Large intestine (tissue), 3 donors: ENCODE measurements at regions not wholly inside any gene's neighbourhood (a gene's known extent, or its start where the extent isn't known, plus 50 kb on each side); places are given as distances from the start of the nearest gene placed in this dataset.
"Not testable (repeated sequence)": the region's sequence is repeated elsewhere in the genome, so short reads cannot be mapped to it uniquely, and the experiment has no call there.

Source experiments
- DNase-seq, 2 donors: peaks; one replicate each; pipeline versions ENCODE4 v3.0.0 to v3.0.0-alpha.2; 2013
- H3K27ac ChIP-seq: one replicate; pipeline ENCODE4 v1.5.1; 2013; ENCODE audit warnings: low read length
- H3K27me3 ChIP-seq: 2 replicates; pipeline ENCODE4 v1.6.1; 2013; ENCODE audit warnings: low read length; ENCODE audit not compliant: control insufficient read depth, insufficient read depth
- H3K36me3 ChIP-seq: 2 replicates; pipeline ENCODE4 v1.6.1; 2013; ENCODE audit warnings: low read length; ENCODE audit not compliant: control insufficient read depth, insufficient read depth
- H3K4me1 ChIP-seq: one replicate; pipeline ENCODE4 v1.6.1; 2013; ENCODE audit warnings: low read length; ENCODE audit not compliant: control insufficient read depth, insufficient read depth
- H3K4me3 ChIP-seq: one replicate; pipeline ENCODE4 v1.5.1; 2013; ENCODE audit warnings: low read length
- H3K9me3 ChIP-seq: one replicate; pipeline ENCODE4 v1.6.1; 2013; ENCODE audit warnings: mild to moderate bottlenecking, low read depth, low read length, moderate library complexity; ENCODE audit not compliant: control insufficient read depth
- WGBS: methylation state at CpG from one replicate; pipeline ENCODE4 v1.1.5; 2013; ENCODE audit warnings: low lambda C conversion rate; ENCODE audit not compliant: insufficient coverage; 5-methylcytosine and 5-hydroxymethylcytosine counted together

DNA sequence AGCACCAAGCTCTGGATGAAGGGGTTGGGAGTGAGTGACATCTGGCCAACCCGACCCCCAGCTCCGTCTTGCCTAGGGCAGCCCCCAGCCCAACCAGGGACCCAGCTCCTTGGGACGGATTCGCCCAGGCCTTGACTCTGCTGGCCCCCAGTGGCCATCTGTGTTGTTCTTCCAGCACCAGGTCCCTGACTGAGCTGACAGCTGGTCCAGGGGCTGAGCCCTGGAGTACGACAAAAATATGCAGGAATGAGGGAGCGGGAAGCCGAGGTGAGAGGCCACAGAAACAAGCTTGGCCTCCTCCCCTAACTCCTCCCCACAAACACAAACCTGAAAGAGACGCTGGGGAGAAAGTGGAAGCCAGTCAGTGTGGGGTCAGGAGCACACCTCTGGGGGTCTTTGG is 55.0 kb upstream of the PAX7 start:
- WGBS = no CpG with 5 or more reads among the region's 8 CpGs

DNA sequence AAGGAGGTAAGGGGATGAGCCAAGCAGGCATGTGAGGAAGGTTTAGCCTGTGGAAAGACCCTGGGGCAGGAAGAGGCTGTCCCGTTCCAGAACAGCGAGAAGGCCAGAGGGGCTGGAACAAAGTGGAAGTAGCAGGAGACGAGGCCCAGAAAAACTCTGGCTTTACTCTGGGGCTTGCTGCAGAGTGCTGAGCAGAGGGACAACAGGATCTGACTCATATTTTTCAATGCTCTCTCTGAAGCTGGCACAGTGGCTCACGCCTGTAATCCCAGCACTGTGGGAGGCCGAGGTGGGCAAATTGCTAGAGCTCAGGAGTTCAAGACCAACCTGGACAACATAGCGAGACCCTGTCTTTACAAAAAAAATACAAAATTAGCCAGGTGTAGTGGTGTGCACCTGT is 52.4 kb upstream of the PAX7 start:
- no peaks in the 10 kb centered on the region for H3K9me3 ChIP-seq
- H3K27ac ChIP-seq = no peak overlapping the region
- H3K36me3 ChIP-seq = no peaks in the 10 kb centered on the region
- no peaks in the 10 kb centered on the region for H3K4me1 ChIP-seq
- no peak overlapping the region for H3K4me3 ChIP-seq
- H3K27me3 ChIP-seq = no peaks in the 10 kb centered on the region
- DNase-seq = no peak
- 53% methylated on average over 3 of the region's 6 CpGs for WGBS

More for the DNA sequence above, 55.0 kb upstream of the PAX7 start:
- no peaks in the 10 kb centered on the region for H3K9me3 ChIP-seq
- H3K27me3 ChIP-seq = peaks cover 16% of the 10 kb centered on the region
- H3K4me1 ChIP-seq = no peaks in the 10 kb centered on the region
- no peak overlapping the region for H3K4me3 ChIP-seq
- H3K27ac ChIP-seq = no peak overlapping the region
- no peak for DNase-seq
- H3K36me3 ChIP-seq = no peaks in the 10 kb centered on the region

DNA sequence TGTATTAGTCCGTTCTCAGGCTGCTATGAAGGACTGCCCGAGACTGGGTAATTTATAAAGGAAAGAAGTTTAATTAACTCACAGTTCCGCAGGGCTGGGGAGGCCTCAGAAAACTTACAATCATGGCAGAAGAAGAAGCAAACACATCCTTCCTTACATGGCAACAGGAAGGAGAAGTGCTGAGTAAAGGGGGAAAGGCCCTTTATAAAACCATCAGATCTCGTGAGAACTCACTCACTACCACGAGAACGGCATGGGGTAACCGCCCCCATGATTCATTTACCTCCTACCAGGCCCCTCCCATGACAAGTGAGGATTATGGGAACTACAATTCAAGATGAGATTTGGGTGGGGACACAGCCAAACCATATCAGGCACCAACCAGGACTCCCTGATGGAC is 51.4 kb upstream of the PAX7 start:
- H3K4me3 ChIP-seq, DNase-seq, H3K27me3 ChIP-seq, H3K4me1 ChIP-seq, H3K27ac ChIP-seq, H3K36me3 ChIP-seq, H3K9me3 ChIP-seq: not testable (repeated sequence)
- no CpG with 5 or more reads among the region's 7 CpGs for WGBS

DNA sequence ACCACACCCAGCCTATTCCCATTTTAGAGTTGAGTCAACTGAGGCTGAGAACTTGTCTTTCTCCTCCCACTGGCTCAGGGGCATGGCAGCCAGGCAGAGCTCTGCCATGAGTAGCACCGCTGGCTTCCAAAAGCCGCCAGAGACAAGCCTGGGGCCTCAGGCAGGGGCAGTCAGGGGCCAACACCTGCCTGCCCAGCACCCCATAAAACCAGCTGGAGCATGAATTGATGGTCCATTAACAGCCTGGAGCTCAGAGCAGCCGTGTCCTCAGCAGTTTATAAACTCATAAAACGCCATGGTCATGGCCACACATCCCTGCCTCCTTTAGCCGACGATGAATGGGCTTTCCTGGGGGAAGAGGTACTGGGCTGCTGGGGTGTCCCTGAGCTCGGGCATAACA is 50.6 kb upstream of the PAX7 start:
- no peak overlapping the region for H3K4me3 ChIP-seq
- no peaks in the 10 kb centered on the region for H3K9me3 ChIP-seq
- no peaks in the 10 kb centered on the region for H3K27me3 ChIP-seq
- WGBS = no CpG with 5 or more reads among the region's 7 CpGs
- H3K4me1 ChIP-seq = no peaks in the 10 kb centered on the region
- no peaks in the 10 kb centered on the region for H3K36me3 ChIP-seq
- no peak overlapping the region for H3K27ac ChIP-seq
- DNase-seq = no peak

DNA sequence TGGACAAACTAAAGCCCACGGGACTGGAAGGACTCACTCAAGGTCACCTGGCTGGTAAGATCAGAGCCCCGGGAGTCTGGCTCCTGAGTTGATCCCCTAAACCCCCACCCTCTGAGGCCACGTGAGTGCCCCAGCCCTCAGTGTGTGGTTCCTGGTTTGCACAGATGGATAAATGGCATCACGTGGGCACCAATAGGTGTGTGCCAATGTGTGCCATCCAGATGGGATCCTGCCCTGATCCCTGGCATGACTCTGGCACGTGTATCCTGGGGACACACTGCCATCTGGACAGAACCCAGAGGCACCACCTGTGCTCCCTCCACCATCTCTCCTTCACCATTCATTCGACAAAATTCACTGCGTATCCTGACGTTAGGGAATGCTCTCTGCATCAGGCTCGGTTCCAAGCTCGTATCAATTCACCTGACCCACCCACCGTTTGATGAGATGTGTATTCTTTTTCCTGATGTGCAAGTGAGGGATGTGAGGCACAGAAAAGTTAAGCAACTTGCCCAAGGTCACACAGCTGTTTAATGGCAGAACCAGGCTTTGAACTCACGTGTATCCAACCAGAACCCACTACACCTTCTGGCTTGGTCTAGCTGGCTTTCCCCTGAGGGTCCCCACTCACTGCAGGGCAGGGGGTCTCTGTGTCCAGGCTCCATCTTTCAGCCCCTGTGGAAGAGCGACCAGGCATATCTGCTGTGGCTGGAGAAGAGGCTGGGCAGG is 49.8 kb upstream of the PAX7 start:
- no CpG with 5 or more reads among the region's 13 CpGs for WGBS

More for the DNA sequence above, 49.8 kb upstream of the PAX7 start:
- H3K27me3 ChIP-seq = no peaks in the 10 kb centered on the region
- H3K27ac ChIP-seq = no peak overlapping the region
- no peaks in the 10 kb centered on the region for H3K36me3 ChIP-seq
- H3K9me3 ChIP-seq = no peaks in the 10 kb centered on the region
- no peaks in the 10 kb centered on the region for H3K4me1 ChIP-seq
- no peak overlapping the region for H3K4me3 ChIP-seq
- DNase-seq = no peak
